ENCODE measurements at regions not wholly inside any gene's neighbourhood (a gene's known extent, or its start where the extent isn't known, plus 50 kb on each side); places are given as distances from the start of the nearest gene placed in this dataset.

- TF ChIP-seq REST (IDR thresholded peaks at IDR 0.05; ENCODE audit: low read depth, low read length) (no peak), POLR2AphosphoS5 (IDR thresholded peaks at IDR 0.05; ENCODE audit: low read depth, low read length) (no peak), RAD21 (IDR thresholded peaks at IDR 0.05; ENCODE audit: low read length) (no peak), CTCF (IDR thresholded peaks at IDR 0.05) (no peak), RCOR1 (IDR thresholded peaks at IDR 0.05; ENCODE audit: low read length) (no peak), USF2 (IDR thresholded peaks at IDR 0.05; ENCODE audit: borderline replicate concordance, low read depth, low read length) (no peak), SMC3 (IDR thresholded peaks at IDR 0.05; ENCODE audit: low read depth, low read length) (no peak), TAF1 (IDR thresholded peaks at IDR 0.05; ENCODE audit: borderline replicate concordance, low read depth, low read length) (no peak), FOXJ3 (CRISPR knock-in tag; IDR thresholded peaks at IDR 0.05) (no peak), EP300 (IDR thresholded peaks at IDR 0.05; ENCODE audit: borderline replicate concordance in 1 of 2, low read depth in 1 of 2, low read length in 1 of 2) (no peak), YY1 (IDR thresholded peaks at IDR 0.05; ENCODE audit: low read depth) (no peak), RXRA (IDR thresholded peaks at IDR 0.05; ENCODE audit: borderline replicate concordance, low read depth) (no peak)
Measured at GRCh38 chr16:73150786-73151185, 102.9 kb upstream of the ZFHX3 start.

All from SK-N-SH (cell line).